ENCODE measurements at regions not wholly inside any gene's neighbourhood (a gene's known extent, or its start where the extent isn't known, plus 50 kb on each side); places are given as distances from the start of the nearest gene placed in this dataset.

DNA sequence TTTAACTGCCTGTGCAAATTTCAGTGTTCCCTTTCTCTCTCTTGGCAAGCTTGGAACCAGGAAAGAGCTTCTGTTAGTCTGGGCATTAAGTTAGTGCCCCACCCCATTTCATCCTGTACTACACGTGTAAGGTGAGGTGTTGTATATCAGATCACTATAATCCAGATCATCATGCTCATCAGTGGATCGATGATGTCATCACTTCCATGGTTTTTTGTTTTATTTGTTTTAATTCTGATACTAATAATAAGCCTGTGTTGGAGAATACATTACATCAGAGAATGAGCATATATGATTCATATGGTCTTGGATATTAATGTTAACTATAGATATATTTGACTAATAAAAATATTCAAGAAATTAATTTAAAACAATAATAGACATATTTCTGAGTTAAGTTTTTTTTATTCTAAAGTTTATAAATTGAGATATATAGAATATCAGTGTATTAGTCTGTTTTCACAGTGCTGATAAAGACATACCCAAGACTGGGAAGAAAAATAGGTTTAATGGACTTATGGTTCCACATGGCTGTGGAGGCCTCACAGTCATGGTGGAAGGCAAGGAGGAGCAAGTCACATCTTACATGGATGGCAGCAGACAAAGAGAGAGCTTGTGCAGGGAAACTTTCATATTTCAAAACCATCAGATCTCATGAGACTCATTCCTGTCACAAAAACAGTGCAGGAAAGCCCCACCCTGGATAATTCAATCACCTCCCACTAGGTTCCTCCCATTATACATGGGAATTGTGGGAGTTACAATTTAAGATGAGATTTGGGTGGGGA, 588.3 kb upstream of the B3GALT2 start:
- H2AFZ ChIP-seq (ENCODE audit: low read length), result no peak overlapping the region
- no peaks in the 10 kb centered on the region for H4K20me1 ChIP-seq (ENCODE audit: insufficient read depth, low read length, poor library complexity, severe bottlenecking)

DNA sequence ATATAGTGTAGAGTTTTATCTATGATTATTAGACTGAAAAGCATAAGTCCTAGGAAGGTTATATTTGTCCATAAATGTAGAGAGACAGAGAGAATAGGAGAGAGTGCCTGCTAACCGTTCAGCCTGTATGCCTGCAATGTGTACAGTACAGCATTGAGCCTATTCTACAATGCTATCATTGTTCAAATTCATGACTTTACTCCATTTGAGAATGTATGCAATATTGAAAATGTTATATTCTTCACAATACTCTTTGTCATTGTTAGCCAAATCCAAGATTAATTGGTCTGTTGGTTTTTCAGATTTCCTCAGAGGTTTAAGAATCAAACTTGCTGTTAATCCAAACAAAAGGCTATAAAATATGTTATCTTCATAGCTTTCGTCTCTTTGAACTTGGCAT, 585.2 kb upstream of the B3GALT2 start:
- Histone ChIP-seq H3K36me3 (ENCODE audit: insufficient read depth, low read length) (no peaks in the 10 kb centered on the region), H3K9me2 (replicated peaks; ENCODE audit: low read depth, low read length) (no peaks in the 10 kb centered on the region), H3K9me3 (ENCODE audit: insufficient read depth, low read depth, low read length) (0 out of 2 replicates have a peak, but pooled peaks cover 2% of the 10 kb centered on the region), H2AFZ (ENCODE audit: low read length) (no peak overlapping the region), H3K79me2 (ENCODE audit: insufficient read depth, low read length) (no peaks in the 10 kb centered on the region), H4K20me1 (ENCODE audit: insufficient read depth, low read length, poor library complexity, severe bottlenecking) (no peaks in the 10 kb centered on the region), H3K4me1 (ENCODE audit: insufficient read depth, low read length, poor library complexity, severe bottlenecking) (no peaks in the 10 kb centered on the region), H3K4me2 (ENCODE audit: low read depth, low read length, poor library complexity, severe bottlenecking) (no peak overlapping the region), H3K27me3 (ENCODE audit: insufficient read depth, low read length, poor library complexity, severe bottlenecking) (no peaks in the 10 kb centered on the region), H3K9ac (ENCODE audit: low read depth, low read length, poor library complexity, severe bottlenecking) (no peak overlapping the region), H3K4me3 (ENCODE audit: low read length, poor library complexity, severe bottlenecking) (no peak overlapping the region), H3F3A (ENCODE audit: low read depth) (no peaks in the 10 kb centered on the region)
- TF ChIP-seq, protein P1, sequence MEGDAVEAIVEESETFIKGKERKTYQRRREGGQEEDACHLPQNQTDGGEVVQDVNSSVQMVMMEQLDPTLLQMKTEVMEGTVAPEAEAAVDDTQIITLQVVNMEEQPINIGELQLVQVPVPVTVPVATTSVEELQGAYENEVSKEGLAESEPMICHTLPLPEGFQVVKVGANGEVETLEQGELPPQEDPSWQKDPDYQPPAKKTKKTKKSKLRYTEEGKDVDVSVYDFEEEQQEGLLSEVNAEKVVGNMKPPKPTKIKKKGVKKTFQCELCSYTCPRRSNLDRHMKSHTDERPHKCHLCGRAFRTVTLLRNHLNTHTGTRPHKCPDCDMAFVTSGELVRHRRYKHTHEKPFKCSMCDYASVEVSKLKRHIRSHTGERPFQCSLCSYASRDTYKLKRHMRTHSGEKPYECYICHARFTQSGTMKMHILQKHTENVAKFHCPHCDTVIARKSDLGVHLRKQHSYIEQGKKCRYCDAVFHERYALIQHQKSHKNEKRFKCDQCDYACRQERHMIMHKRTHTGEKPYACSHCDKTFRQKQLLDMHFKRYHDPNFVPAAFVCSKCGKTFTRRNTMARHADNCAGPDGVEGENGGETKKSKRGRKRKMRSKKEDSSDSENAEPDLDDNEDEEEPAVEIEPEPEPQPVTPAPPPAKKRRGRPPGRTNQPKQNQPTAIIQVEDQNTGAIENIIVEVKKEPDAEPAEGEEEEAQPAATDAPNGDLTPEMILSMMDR (conservative IDR thresholded peaks at IDR 0.05; ENCODE audit: low read length), result no peak
- no peak for TF ChIP-seq EZH2phosphoT487 (IDR thresholded peaks at IDR 0.05; ENCODE audit: borderline replicate concordance)

More for the DNA sequence above, 588.3 kb upstream of the B3GALT2 start:
- Histone ChIP-seq H3K36me3 (ENCODE audit: insufficient read depth, low read length) (no peaks in the 10 kb centered on the region), H3K9ac (ENCODE audit: low read depth, low read length, poor library complexity, severe bottlenecking) (no peak overlapping the region), H3K79me2 (ENCODE audit: insufficient read depth, low read length) (no peaks in the 10 kb centered on the region), H3K4me2 (ENCODE audit: low read depth, low read length, poor library complexity, severe bottlenecking) (no peak overlapping the region), H3K4me3 (ENCODE audit: low read length, poor library complexity, severe bottlenecking) (no peak overlapping the region), H3K27me3 (ENCODE audit: insufficient read depth, low read length, poor library complexity, severe bottlenecking) (no peaks in the 10 kb centered on the region), H3K9me2 (replicated peaks; ENCODE audit: low read depth, low read length) (no peaks in the 10 kb centered on the region), H3F3A (ENCODE audit: low read depth) (no peaks in the 10 kb centered on the region), H3K4me1 (ENCODE audit: insufficient read depth, low read length, poor library complexity, severe bottlenecking) (no peaks in the 10 kb centered on the region), H3K9me3 (ENCODE audit: insufficient read depth, low read depth, low read length) (0 out of 2 replicates have a peak, but pooled peaks cover 2% of the 10 kb centered on the region)
- TF ChIP-seq, protein P1 (conservative IDR thresholded peaks at IDR 0.05; ENCODE audit: low read length), result no peak
- TF ChIP-seq EZH2phosphoT487 (IDR thresholded peaks at IDR 0.05; ENCODE audit: borderline replicate concordance), result no peak

DNA sequence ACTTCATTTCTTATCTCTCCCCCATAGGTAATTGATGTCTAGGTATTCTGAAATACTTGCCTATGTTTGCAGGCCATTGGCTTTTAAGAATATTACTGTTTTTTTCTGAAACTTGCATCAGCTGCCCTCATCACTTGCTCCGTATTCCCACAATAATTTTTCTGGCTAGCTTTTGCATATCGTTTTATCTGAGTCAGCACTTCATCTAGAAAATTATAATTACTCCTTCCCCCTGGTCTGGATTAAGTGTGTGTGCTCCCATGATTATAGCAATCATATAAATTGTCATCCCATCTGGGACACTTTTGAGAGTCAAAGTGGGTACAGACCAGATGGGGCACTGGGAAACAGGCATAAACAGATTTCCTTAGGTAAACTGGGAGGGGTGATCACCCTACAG, 583.2 kb upstream of the B3GALT2 start:
- no peaks in the 10 kb centered on the region for H3F3A ChIP-seq (ENCODE audit: low read depth)
- no peaks in the 10 kb centered on the region for H3K79me2 ChIP-seq (ENCODE audit: insufficient read depth, low read length)
- H3K4me2 ChIP-seq (ENCODE audit: low read depth, low read length, poor library complexity, severe bottlenecking), result no peak overlapping the region
- H3K9me2 ChIP-seq (replicated peaks; ENCODE audit: low read depth, low read length), result no peaks in the 10 kb centered on the region
- H4K20me1 ChIP-seq (ENCODE audit: insufficient read depth, low read length, poor library complexity, severe bottlenecking), result no peaks in the 10 kb centered on the region
- no peaks in the 10 kb centered on the region for H3K27me3 ChIP-seq (ENCODE audit: insufficient read depth, low read length, poor library complexity, severe bottlenecking)
- H3K9ac ChIP-seq (ENCODE audit: low read depth, low read length, poor library complexity, severe bottlenecking), result no peak overlapping the region
- TF ChIP-seq, protein P1 (conservative IDR thresholded peaks at IDR 0.05; ENCODE audit: low read length), result no peak
- TF ChIP-seq EZH2phosphoT487 (IDR thresholded peaks at IDR 0.05; ENCODE audit: borderline replicate concordance), result no peak
- H3K36me3 ChIP-seq (ENCODE audit: insufficient read depth, low read length), result no peaks in the 10 kb centered on the region
- H3K4me3 ChIP-seq (ENCODE audit: low read length, poor library complexity, severe bottlenecking), result no peak overlapping the region
- 0 out of 2 replicates have a peak, but pooled peaks cover 2% of the 10 kb centered on the region for H3K9me3 ChIP-seq (ENCODE audit: insufficient read depth, low read depth, low read length)
- no peaks in the 10 kb centered on the region for H3K4me1 ChIP-seq (ENCODE audit: insufficient read depth, low read length, poor library complexity, severe bottlenecking)
- no peak overlapping the region for H2AFZ ChIP-seq (ENCODE audit: low read length)

All from Loucy (cell line).